ENCODE measurements at regions not wholly inside any gene's neighbourhood (a gene's known extent, or its start where the extent isn't known, plus 50 kb on each side); places are given as distances from the start of the nearest gene placed in this dataset.
"Not testable (repeated sequence)": the region's sequence is repeated elsewhere in the genome, so short reads cannot be mapped to it uniquely, and the experiment has no call there.

DNA sequence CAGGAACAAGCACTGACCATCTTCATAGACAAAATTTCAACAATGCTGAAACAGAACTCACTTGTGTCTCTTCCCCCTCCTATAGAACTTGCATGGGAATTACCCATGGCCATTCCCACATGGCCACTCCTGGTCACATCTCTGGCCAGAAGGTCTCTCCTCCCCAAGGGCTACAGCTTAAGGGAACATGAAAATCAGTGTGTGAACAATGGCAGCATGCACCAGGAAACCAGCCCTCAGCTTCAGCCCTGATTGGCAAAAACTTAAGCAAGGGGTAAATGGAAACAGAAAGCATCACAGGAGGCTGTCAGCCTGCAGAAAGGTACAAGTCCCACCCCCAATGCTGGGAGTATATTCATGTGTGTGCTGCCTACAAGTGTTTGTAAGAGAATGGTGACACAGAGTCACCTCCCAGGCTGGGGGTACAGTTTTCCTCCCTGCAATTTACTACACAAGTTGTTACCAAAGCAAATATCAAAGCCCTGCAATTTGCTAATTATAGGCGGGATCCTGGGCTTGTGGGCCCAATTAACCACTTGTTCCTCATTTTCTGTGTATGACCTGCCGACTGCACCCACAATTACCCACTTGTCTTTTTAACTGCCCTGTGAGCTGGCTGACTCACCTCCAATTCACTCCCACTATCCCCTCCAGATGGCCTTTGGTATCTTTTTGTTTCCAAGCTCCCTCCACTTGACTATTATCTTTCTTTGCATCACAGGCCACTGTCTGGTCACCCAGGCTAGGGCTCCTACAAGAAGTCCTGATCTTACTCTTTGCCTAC, 84.4 kb upstream of the HES1 start:
- DNase-seq, result no peak

DNA sequence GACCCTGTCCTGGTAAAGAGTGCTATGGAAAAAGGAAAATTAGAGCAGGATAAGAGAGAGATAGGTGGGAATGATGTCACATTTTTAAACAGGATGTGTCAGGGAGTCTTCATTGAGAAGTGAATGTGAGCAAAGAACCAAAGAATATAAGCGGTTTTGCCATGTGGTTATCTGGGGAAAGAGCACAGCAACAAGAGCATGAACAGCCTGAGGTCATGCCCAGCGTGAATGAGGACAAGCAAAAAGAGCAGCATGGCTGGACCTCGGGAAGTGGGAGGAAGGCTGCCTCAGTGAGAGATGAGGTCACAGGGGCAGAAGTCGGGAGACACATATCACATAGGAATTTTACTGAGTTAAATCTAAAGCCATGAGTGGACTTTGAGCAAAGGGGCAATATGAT, 82.8 kb upstream of the HES1 start:
- DNase-seq, result no peak

- DNase-seq, result no peak
Measured at GRCh38 chr3:194054016-194054415, 81.9 kb upstream of the HES1 start.

GRCh38 chr3:194054540-194054939, 81.4 kb upstream of the HES1 start:
- DNase-seq, result no peak

DNA sequence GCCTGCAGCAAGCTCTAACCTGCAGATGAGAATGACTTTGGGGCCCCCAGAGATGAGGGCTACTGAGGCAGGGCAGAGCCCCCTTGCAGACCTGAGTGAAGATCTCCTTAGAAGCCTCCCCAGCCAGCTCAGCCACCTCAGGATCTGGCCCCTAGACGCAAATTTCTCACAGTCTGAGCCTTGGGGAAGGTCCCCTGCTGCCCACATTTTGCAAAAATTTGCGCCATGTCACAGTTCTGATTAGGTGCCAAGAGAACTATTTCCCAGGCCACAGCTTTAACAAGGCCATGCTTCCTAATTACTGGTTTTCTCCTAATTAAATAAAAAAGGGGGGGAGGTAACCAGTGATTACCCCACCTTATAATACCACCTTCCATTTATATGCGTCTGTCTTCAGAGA, 81.0 kb upstream of the HES1 start:
- DNase-seq, result no peak

DNA sequence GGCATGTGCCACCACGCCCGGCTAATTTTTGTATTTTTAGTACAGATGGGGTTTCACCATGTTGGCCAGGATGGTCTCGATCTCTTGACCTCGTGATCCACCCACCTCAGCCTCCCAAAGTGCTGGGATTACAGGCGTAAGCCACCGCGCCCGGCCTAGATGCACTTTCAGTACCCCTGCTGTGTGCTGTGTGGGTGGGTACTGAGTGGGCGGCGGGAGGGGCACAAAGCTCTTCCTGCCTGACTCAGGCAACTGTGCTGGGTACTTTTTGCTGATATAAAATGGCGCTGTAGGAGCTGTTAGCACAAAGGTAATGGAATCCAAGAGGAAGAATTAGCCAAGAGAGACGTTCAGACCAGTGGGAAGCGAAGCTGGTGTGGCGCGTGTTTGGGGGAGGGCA, 79.6 kb upstream of the HES1 start:
- DNase-seq, result not testable (repeated sequence)

DNA sequence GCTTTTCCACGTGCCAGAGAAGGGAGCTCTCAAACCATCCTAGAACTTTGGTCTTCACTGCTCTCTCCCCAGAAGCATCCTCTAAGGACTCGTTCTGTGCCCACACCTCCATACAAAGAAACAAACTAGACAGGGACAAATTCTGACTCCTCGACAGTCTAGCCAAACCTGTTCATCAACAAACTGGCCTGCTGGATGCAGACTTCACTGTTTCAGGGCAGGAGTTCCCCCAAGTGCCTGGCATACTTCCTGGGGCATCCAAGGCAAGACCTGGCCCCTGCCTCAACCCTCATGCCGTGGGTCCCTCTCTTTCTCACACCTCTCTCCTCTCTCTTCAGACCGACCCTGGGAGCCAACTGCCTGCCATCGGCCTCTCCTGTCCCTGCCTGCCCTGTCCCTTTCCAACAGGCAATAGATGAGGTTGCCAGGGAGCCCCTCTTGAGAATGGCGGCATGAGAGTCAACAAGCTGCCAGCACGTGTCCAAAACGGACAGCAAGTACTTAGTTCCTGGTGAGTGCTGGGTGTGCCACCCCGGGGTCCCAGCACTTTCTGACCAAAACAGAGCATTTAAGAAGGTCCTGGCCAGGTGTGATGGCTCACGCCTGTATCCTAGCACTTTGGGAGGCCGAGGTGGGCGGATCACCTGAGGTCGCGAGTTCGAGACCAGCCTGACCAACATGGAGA, 79.1 kb upstream of the HES1 start:
- DNase-seq, result no peak

DNA sequence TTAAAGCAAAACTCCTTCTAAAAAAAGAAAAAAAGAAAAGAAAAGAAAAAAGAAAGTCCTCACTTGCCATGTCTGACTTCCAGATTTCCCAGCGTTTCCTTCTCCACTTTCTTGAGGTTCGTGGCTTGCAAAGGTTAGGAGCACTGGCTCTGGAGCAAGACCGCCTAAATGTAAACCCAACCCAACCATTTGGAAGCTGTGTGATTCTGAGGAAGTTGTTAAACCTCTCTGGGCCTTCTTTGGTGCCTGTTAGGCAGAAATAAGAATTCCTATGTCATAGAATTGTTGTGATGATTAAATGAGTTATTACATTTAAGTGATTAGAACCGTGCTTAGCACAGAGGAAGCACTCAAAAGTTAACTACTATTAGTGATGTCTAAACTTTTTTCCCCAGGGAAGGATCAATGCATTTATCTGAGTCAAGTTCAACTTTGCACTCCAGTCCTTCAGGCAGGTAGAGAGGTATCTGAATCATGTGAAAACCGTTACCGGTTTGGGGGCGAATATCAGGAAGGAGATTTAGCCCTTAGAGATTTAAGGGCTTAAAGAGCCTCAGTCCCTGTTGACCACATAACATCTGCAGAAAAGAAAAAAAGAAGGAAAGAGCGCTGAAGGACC, 78.3 kb upstream of the HES1 start:
- no peak for DNase-seq

GRCh38 chr3:194058189-194058571, 77.8 kb upstream of the HES1 start:
- peak in 1 of 4 experiments; percentile 23 for DNase-seq

DNA sequence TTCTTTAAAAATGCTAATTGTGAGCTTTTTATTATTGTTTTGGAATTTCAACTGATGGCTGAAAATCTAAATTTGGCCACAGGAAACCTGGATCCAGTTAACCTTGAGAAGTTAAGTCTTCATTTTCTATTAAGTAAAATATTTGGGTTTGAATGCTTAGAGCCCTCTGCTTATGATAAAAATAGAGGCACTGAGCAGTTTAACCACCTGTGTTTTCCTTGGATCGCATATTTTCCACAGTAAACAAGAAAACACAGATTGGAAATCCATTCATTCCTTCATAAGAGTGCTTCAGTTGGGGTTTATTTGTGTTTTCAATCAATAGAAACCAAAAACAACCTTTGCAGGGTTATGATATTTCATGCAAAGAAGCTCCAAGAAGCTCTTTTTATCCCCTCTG, 77.2 kb upstream of the HES1 start:
- DNase-seq, result no peak

DNA sequence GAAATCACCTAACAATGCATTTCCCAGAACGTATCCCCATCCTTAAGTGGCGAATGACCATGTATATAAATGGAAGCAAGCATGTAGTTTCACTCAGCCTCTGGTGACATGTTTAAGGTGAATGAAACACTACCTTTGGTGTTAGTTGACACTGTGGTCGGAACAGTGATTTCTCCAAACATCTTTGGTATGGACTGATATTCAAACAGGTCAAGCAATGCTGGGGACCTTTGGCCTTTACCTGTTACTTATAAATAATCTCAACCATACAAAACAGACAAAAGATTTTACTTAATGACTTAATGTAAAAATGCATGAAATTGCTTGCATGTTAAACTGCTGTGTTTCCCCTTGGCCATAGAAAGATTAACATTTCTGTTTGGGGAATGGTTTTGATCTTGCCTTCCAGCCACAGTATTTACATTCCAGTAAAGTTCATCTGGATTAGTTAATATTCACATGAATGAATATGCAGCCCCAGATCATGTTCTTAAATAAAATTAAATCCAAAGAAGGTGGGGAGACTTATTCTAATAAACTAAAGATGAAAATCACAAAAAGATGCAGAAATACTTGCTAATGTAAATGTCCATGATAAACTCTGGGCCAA, 74.4 kb upstream of the HES1 start:
- DNase-seq, result no peak

DNA sequence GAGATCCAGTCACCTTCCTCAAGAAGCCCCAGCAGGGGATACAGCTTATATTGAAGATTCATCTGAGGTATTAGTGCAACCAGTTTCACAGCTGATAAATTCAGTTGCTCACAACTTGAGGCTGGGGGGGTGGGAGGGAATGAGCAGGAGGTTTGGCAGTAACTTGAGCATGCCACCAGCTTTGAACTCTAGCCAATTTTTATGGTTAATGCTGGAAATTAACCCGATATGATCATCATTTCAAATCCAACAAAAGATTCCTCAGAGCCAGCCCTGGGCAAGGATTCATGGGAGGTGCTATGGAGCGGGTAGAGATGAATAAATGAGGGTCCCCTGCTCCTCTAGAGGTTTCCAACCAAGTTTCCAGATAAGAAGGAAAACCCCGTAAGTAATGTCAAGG, 73.1 kb upstream of the HES1 start:
- DNase-seq, result no peak

DNA sequence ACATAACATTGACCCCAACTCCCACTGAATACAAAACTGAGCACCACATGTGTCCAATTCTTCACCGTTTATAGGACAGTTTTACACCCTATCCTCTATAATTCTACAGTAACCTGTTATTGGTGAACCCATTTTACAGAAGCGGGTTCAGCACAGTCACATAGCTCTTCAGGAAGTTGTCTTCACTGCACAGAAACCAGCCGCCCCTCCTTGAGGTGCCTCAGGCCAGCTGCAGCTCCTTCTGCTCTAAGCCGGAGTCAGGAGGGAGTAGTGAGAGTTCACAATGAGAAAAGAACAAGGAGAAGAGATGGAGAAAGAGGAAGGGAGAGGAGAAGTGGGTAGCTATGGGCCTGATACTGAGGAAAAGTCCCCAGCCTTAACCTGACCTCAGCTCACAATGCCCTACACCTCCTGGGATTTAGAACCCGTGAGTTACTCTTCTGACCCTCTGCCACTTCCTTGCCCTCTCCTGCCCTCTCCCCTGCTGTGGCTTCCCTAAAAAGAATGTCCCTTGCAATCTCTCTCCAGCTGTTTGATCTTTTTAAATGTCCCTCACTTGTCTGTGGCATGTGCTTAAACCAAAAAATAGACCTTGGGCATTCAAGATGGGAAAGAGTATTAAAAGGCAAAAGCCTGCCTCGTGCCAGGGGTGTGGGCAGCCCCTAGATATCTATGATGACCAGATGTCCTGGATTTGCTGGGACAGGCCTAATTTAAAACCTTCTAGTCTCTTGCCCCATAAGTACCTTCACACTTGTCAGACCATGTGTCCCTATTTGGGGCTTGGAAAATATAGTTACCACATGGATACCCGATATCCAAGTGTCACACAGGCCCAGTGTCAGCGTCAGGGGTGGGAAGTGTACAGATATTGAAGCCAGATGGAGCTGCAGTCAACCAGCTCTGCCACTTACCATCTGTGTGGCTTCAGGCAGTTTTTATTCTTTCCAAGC, 71.3 kb upstream of the HES1 start:
- DNase-seq, result no peak

DNA sequence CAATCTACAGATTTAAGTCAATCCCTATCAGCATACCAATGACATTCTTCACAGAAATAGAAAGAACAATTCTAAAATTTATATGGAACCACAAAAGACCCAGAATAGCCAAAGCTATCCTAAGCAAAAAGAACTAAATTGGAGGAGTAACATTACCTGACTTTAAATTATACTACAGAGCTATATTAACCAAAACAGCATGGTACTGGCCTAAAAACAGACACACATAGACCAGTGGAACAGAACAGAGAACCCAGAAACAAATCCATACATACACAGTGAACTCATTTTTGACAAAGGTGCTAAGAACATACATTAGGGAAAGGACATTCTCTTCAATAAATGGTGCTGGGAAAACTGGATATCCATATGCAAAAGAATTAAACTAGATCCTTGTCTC, 68.6 kb upstream of the HES1 start:
- DNase-seq, result not testable (repeated sequence)

GRCh38 chr3:194067949-194068362, 68.0 kb upstream of the HES1 start:
- no peak for DNase-seq

GRCh38 chr3:194069421-194070219, 66.3 kb upstream of the HES1 start:
- DNase-seq, result no peak

DNA sequence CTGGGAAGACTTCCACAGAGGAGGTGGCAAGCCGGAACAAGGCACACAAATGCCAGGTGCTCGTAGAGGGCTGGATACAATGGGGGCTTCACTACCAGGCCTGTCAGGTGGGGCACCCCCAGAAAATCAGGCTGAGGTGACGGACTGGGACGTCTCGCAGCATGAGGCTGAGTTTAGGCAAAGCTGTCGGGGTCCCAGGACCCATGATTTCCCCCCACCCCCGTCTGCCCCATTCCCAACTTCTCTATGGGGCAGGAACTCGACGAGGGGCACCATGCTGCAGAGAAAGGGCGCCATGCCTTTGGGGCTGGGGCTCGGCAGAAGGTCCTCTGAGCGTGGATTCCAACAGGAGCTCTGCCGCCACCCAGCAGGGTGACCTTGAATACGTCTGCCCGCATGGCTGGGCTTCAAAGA, 65.7 kb upstream of the HES1 start:
- DNase-seq, result no peak

DNA sequence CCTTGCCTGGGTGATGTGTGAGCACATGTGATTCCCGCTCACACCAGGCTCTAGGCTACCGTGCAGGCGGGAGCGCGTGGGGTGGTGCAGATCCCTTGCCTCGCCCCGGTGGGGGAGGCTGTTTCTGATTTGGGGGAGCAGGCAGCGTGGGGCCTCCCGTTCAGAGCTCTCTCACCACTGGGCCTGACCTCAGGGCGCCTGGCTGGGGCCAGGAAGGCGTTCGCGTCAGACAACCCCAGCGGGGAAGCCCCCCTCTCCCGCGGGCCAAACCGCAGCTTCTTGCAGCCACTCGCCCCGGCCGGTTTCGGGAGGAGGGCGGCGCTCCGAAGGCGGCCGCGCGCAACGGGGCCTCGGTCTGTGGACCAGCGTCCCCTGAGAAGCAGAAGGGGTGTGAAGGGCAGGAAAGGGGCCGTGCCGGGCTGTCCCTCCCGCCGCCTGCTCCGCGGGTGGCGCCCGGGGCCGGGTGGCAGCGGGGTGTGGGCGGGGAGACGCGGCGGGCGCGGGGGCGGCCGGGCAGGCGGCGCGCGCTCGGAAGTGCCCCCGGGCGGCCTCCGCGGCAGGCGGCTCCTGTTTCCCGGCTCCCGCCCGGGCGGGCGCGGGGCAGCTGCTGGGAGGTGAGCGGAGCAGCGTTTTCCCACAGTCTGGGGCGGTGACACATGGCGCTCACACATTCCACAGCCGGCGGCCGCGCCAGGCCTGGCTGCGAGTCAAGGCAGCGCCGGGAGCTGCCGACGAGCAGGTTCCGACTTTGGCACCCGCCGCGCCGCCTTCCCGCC, 65.1 kb upstream of the HES1 start:
- DNase-seq, result peak in 2 of 4 experiments; percentile 32 to 49

GRCh38 chr3:194072097-194072428, 63.9 kb upstream of the HES1 start:
- DNase-seq, result no peak

DNA sequence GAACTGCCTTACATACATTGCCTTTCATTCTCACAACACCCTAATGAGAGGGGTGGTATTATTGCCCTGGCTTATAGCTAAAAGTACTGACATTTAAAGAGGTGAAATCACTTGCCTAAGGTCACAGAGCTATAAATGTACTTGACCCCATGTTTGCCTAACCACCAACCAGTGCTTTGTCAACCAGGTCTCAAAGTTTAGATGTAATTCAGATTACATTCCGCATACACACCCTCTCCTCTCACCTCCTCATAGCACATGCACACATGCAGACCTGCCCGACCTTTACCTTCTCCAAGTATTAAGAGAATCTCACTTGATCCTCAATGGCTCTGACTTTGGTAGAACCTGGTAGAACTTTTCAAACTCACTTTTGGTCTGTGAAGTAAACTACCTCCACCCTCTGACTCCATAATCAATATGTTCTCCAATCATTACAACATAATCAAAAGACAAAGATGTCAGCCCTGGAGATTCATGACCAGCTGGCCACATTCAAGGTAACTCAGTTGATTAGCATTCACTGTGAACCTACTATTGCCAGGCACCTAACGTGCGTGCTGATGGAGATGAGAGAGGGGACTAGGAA, 63.2 kb upstream of the HES1 start:
- DNase-seq, result no peak

- no peak for DNase-seq
Measured at GRCh38 chr3:194073926-194074325, 62.0 kb upstream of the HES1 start.

Data from activated naive CD4-positive, alpha-beta T cell (primary cell).